Trophoblast cell (in vitro differentiated cells and primary cell): ENCODE measurements at regions not wholly inside any gene's neighbourhood (a gene's known extent, or its start where the extent isn't known, plus 50 kb on each side); places are given as distances from the start of the nearest gene placed in this dataset.

ENCODE experiments used
- DNase-seq, 2 donors: peaks; one replicate each; pipeline ENCODE4 v3.0.0-alpha.2; 2016
- H2AFZ ChIP-seq: 2 replicates; pipeline ENCODE4 v1.6.1; 2013; ENCODE audit warnings: low read length, moderate library complexity, mild to moderate bottlenecking; ENCODE audit not compliant: insufficient read depth, poor library complexity
- H2AK5ac ChIP-seq: 2 replicates; pipeline ENCODE4 v1.6.1; 2013; ENCODE audit warnings: mild to moderate bottlenecking, low read length
- H2BK120ac ChIP-seq: 2 replicates; pipeline ENCODE4 v1.6.1; 2013; ENCODE audit warnings: low read length, mild to moderate bottlenecking, moderate library complexity; ENCODE audit not compliant: insufficient read depth, poor library complexity
- H2BK12ac ChIP-seq: 2 replicates; pipeline ENCODE4 v1.6.1; 2013; ENCODE audit warnings: mild to moderate bottlenecking, low read length, moderate library complexity
- H2BK5ac ChIP-seq: 2 replicates; pipeline ENCODE4 v1.6.1; 2013; ENCODE audit warnings: low read length, low read depth, moderate library complexity, mild to moderate bottlenecking; ENCODE audit not compliant: poor library complexity
- H3K14ac ChIP-seq: 2 replicates; pipeline ENCODE4 v1.6.1; 2013; ENCODE audit warnings: mild to moderate bottlenecking, low read length
- H3K18ac ChIP-seq: 2 replicates; pipeline ENCODE4 v1.6.1; 2013; ENCODE audit warnings: mild to moderate bottlenecking, low read length
- H3K23ac ChIP-seq: 2 replicates; pipeline ENCODE4 v1.6.1; 2013; ENCODE audit warnings: low read length
- H3K27ac ChIP-seq: 2 replicates; pipeline ENCODE4 v1.5.1; 2013; ENCODE audit warnings: low read depth, mild to moderate bottlenecking, inconsistent platforms, low read length, moderate library complexity
- H3K27me3 ChIP-seq: 2 replicates; pipeline ENCODE4 v1.6.1; 2013; ENCODE audit warnings: inconsistent platforms, mild to moderate bottlenecking, low read length, moderate library complexity; ENCODE audit not compliant: insufficient read depth
- H3K36me3 ChIP-seq, 2 experiments: 1 replicate in 1 of 2; 2 replicates in 1 of 2; pipeline ENCODE4 v1.6.1; 2013; ENCODE audit warnings: low read length in 2 of 2, mild to moderate bottlenecking in 2 of 2, moderate library complexity in 1 of 2; ENCODE audit not compliant: insufficient read depth in 2 of 2, control insufficient read depth in 1 of 2
- H3K4ac ChIP-seq: 2 replicates; pipeline ENCODE4 v1.6.1; 2013; ENCODE audit warnings: low read depth, mild to moderate bottlenecking, low read length, moderate library complexity
- H3K4me1 ChIP-seq, 2 experiments: 1 replicate in 1 of 2; 2 replicates in 1 of 2; pipeline ENCODE4 v1.6.1; 2013; ENCODE audit warnings: low read length in 2 of 2, mild to moderate bottlenecking in 2 of 2, moderate library complexity in 1 of 2; ENCODE audit not compliant: insufficient read depth in 2 of 2, control insufficient read depth in 1 of 2
- H3K4me2 ChIP-seq: 2 replicates; pipeline ENCODE4 v1.6.1; 2013; ENCODE audit warnings: inconsistent platforms, mild to moderate bottlenecking, low read length, moderate library complexity
- H3K4me3 ChIP-seq: 2 replicates; pipeline ENCODE4 v1.5.1; 2013; ENCODE audit warnings: mild to moderate bottlenecking, low read depth, low read length, inconsistent platforms
- H3K79me1 ChIP-seq: one replicate; pipeline ENCODE4 v1.6.1; 2013; ENCODE audit warnings: low read length
- H3K79me2 ChIP-seq: 2 replicates; pipeline ENCODE4 v1.6.1; 2013; ENCODE audit warnings: low read length, mild to moderate bottlenecking; ENCODE audit not compliant: control insufficient read depth, insufficient read depth, poor library complexity
- H3K9ac ChIP-seq: 2 replicates; pipeline ENCODE4 v1.6.1; 2013; ENCODE audit warnings: mild to moderate bottlenecking, low read length
- H3K9me3 ChIP-seq: 2 replicates; pipeline ENCODE4 v1.6.1; 2013; ENCODE audit warnings: low read depth, mild to moderate bottlenecking, control low read depth, inconsistent platforms, low read length; ENCODE audit not compliant: insufficient read depth
- H4K12ac ChIP-seq: 2 replicates; pipeline ENCODE4 v1.6.1; 2013; ENCODE audit warnings: low read depth, mild to moderate bottlenecking, low read length, moderate library complexity
- H4K8ac ChIP-seq: 2 replicates; pipeline ENCODE4 v1.6.1; 2013; ENCODE audit warnings: low read depth, mild to moderate bottlenecking, low read length, moderate library complexity
- H4K91ac ChIP-seq: one replicate; pipeline ENCODE4 v1.6.1; 2013; ENCODE audit warnings: low read depth, mild to moderate bottlenecking, low read length, moderate library complexity
- WGBS: extraction: QIAGEN DNeasy Blood & Tissue Kit; methylation state at CpG from one replicate; pipeline ENCODE4 v1.1.7; 2013; ENCODE audit warnings: missing lambda C conversion rate; ENCODE audit not compliant: insufficient read length, insufficient coverage; ENCODE audit errors: extremely low coverage; 5-methylcytosine and 5-hydroxymethylcytosine counted together

DNA sequence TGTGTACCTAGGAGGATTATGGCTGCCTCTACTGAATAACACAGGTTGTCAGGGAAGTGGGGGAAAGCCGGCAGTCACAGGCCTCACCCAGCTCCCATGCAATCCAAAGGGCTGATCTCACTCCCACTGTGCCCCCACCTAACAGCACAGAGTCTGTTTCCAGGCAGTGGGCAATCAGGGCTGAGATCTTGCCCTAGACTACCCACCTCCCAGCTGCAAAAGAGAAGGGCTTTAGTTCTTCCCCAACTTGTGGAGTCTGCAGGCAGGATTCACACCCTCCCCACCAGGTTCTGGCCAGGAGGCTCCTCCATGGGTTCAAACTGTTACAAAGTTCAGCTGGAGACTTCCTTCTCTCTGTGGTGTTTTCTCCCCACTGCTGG is 66.0 kb upstream of the OLIG3 start:
- Histone ChIP-seq H3K27me3 (no peaks in the 10 kb centered on the region), H3K4me3 (no peak overlapping the region), H3K9ac (no peak overlapping the region), H2AFZ (no peak overlapping the region), H4K91ac (no peak overlapping the region), H3K79me2 (no peaks in the 10 kb centered on the region), H3K14ac (no peak overlapping the region), H3K4me1 (no peaks in the 10 kb centered on the region), H3K36me3 (no peaks in the 10 kb centered on the region), H4K12ac (no peak overlapping the region), H2AK5ac (no peak overlapping the region), H3K23ac (no peak overlapping the region), H3K79me1 (no peaks in the 10 kb centered on the region), H4K8ac (no peak overlapping the region), H2BK5ac (no peak overlapping the region), H3K18ac (no peak overlapping the region), H2BK120ac (no peak overlapping the region), H3K4ac (no peak overlapping the region), H3K27ac (no peak overlapping the region), H2BK12ac (no peak overlapping the region), H3K4me2 (no peak overlapping the region), H3K9me3 (no peaks in the 10 kb centered on the region)
- DNase-seq = no peak
- no CpG with 5 or more reads among the region's 1 CpG for WGBS

DNA sequence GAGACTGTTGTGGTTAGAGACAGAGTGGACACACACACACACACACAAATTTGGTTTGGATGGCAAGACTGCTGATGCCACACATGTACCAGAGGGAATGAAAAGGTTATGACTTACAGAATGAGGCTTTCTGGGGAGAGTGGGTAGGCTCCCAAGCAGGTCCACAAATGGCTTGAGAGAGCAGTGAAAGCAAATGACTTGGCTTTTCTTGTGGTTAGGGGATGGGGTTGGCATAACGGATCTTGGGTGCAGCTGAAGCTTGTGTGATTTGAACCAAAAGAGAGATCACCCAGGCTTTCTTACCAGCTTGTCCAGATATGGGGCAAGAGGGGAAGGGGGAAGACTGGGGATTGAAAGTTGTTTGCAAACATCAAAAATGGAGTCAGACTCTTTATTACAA is 73.9 kb upstream of the OLIG3 start:
- Histone ChIP-seq H4K91ac (no peak overlapping the region), H3K4me1 (no peaks in the 10 kb centered on the region), H2BK5ac (no peak overlapping the region), H4K12ac (no peak overlapping the region), H3K79me1 (no peaks in the 10 kb centered on the region), H3K79me2 (no peaks in the 10 kb centered on the region), H3K18ac (no peak overlapping the region), H3K4me3 (no peak overlapping the region), H3K9ac (no peak overlapping the region), H3K9me3 (no peaks in the 10 kb centered on the region), H3K36me3 (no peaks in the 10 kb centered on the region), H2AFZ (no peak overlapping the region), H2BK12ac (no peak overlapping the region), H3K4me2 (no peak overlapping the region), H3K4ac (no peak overlapping the region), H2AK5ac (no peak overlapping the region), H3K14ac (no peak overlapping the region), H4K8ac (no peak overlapping the region), H2BK120ac (no peak overlapping the region), H3K23ac (no peak overlapping the region), H3K27me3 (no peaks in the 10 kb centered on the region), H3K27ac (no peak overlapping the region)
- WGBS = no CpG with 5 or more reads among the region's 1 CpG
- no peak for DNase-seq

DNA sequence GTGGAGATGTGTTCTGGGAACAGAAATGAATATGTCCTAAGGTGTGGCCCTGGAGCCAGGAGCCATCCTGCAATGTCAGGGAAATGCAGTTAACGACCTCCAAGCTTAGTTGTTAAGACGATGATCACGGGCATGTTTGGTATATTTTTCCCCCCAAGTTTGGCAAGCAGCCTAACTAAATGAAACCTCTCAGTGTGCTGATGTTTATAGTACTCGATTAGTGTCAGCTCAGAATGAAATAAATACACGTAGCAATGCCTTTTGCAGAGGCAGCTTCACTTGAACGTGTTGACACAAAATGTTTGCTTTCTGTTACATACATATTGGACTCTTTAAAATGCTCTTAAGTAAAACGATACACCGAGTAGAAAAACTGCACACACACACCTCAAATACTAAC is 76.2 kb upstream of the OLIG3 start:
- no peaks in the 10 kb centered on the region for H3K27me3 ChIP-seq
- no peaks in the 10 kb centered on the region for H3K4me1 ChIP-seq
- H4K8ac ChIP-seq = no peak overlapping the region
- no peaks in the 10 kb centered on the region for H3K36me3 ChIP-seq
- no peak overlapping the region for H4K12ac ChIP-seq
- H3K23ac ChIP-seq = no peak overlapping the region
- no peak overlapping the region for H3K27ac ChIP-seq
- H3K4me3 ChIP-seq = no peak overlapping the region
- H2AFZ ChIP-seq = no peak overlapping the region
- H3K79me1 ChIP-seq = no peaks in the 10 kb centered on the region
- H3K9me3 ChIP-seq = no peaks in the 10 kb centered on the region
- no peak overlapping the region for H2BK120ac ChIP-seq
- no peak overlapping the region for H3K4me2 ChIP-seq
- WGBS = no CpG with 5 or more reads among the region's 8 CpGs
- no peak overlapping the region for H3K4ac ChIP-seq
- no peak overlapping the region for H2BK12ac ChIP-seq
- DNase-seq = no peak
- H2AK5ac ChIP-seq = no peak overlapping the region
- H3K9ac ChIP-seq = no peak overlapping the region
- H4K91ac ChIP-seq = no peak overlapping the region
- no peak overlapping the region for H3K18ac ChIP-seq
- no peak overlapping the region for H2BK5ac ChIP-seq
- H3K14ac ChIP-seq = no peak overlapping the region
- no peaks in the 10 kb centered on the region for H3K79me2 ChIP-seq

DNA sequence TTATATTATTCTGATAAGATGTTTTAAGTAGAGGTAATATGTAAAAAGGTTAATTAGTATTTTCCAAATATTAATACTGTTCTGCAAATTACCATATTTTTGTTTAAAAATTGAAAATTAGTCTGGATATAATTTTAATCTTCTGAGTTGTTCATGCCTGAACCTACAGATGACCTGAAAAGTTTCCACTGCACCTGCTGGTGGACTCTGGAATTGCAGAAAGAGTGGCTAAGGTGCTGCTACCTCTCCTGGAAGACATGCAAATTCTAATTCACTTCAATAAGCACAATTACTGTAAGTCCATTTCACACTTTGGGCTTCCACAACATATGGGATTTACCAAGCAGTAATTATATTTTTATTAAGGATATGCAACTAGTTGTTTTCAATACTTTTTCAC is 77.7 kb upstream of the OLIG3 start:
- H3K9me3 ChIP-seq = no peaks in the 10 kb centered on the region
- no peak overlapping the region for H2BK12ac ChIP-seq
- DNase-seq = peak; percentile 56 to 89
- H3K27me3 ChIP-seq = no peaks in the 10 kb centered on the region
- no peak overlapping the region for H2BK120ac ChIP-seq
- no peak overlapping the region for H4K8ac ChIP-seq
- no peak overlapping the region for H3K14ac ChIP-seq
- no peak overlapping the region for H3K27ac ChIP-seq
- no peak overlapping the region for H3K4me2 ChIP-seq
- no peaks in the 10 kb centered on the region for H3K36me3 ChIP-seq
- no peaks in the 10 kb centered on the region for H3K4me1 ChIP-seq
- H3K4me3 ChIP-seq = no peak overlapping the region
- H3K23ac ChIP-seq = no peak overlapping the region
- H4K91ac ChIP-seq = no peak overlapping the region
- no peak overlapping the region for H2AFZ ChIP-seq
- H3K18ac ChIP-seq = no peak overlapping the region
- no peak overlapping the region for H2BK5ac ChIP-seq
- no peak overlapping the region for H4K12ac ChIP-seq
- no peaks in the 10 kb centered on the region for H3K79me2 ChIP-seq
- H2AK5ac ChIP-seq = no peak overlapping the region
- no peak overlapping the region for H3K4ac ChIP-seq
- no peak overlapping the region for H3K9ac ChIP-seq
- H3K79me1 ChIP-seq = no peaks in the 10 kb centered on the region

DNA sequence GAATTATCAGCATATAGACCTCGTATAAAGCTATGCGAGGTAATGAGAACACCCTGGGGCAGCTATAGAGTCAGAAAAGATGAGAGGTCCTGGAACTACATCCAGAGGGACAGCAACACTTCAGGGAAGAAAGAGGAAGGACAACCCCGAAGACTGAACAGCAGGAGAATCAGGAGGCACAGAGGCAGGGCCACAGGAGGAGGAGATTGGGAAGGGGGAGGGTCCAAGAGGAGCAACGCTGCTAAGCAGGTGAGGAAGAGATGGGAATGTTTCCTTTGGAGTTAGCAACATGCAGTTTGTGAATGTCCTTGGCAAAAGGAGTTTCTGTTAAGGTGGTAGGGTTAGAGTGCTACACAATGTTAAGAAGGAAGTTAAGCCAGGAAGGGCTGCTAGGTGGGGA is 79.5 kb upstream of the OLIG3 start:
- Histone ChIP-seq H2BK12ac (no peak overlapping the region), H3K9ac (no peak overlapping the region), H2AK5ac (no peak overlapping the region), H2BK120ac (no peak overlapping the region), H3K27ac (no peak overlapping the region), H3K4ac (no peak overlapping the region), H3K4me1 (no peaks in the 10 kb centered on the region), H2AFZ (no peak overlapping the region), H3K27me3 (no peaks in the 10 kb centered on the region), H3K4me3 (no peak overlapping the region), H3K9me3 (no peaks in the 10 kb centered on the region), H4K8ac (no peak overlapping the region), H3K79me1 (no peaks in the 10 kb centered on the region), H3K14ac (no peak overlapping the region), H3K4me2 (no peak overlapping the region), H2BK5ac (no peak overlapping the region), H3K18ac (no peak overlapping the region), H3K79me2 (no peaks in the 10 kb centered on the region), H4K12ac (no peak overlapping the region), H3K36me3 (no peaks in the 10 kb centered on the region), H3K23ac (no peak overlapping the region), H4K91ac (no peak overlapping the region)
- DNase-seq = no peak
- no CpG with 5 or more reads among the region's 4 CpGs for WGBS
